HG03521 (cell line): ENCODE measurements at regions not wholly inside any gene's neighbourhood (a gene's known extent, or its start where the extent isn't known, plus 50 kb on each side); places are given as distances from the start of the nearest gene placed in this dataset.

ENCODE experiments used
- ATAC-seq: cut with Tn5 transposase; IDR thresholded peaks from one replicate; pipeline ENCODE4 v1.9.1; 2021; ENCODE audit warnings: mild to moderate bottlenecking, moderate library complexity; ENCODE audit not compliant: unreplicated experiment

DNA sequence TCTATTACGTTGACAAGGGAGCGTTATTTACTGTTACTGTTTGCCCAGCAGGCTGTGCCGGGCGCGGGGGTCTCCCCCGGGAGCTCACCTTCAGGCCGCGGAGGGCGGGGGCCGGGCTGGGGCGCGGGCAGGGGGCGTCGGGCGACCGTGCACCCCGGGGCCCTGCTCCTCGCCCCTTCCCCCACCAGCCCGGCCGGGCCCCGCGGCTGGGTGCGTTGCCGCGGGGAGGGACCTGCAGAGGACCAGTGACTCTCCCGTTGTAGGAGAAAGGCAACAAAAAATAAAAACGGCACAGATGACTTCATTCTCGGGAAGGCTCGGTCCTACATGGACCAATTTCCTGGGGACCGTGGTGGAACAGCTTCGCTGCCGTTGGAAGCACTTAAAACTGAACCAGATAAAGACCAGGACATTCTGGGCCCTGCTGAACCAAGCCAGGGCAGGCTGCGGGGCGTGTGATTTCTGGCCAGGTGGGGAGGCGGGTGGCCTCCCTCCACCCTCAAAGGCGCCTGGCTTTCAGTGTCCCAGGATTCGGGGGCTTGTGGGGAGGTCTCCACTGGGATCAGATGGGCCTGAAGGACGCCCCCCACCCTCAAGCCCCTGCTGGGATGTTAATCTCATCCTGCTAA is 57.4 kb downstream of the IGLL1 start:
- ATAC-seq: no peak

DNA sequence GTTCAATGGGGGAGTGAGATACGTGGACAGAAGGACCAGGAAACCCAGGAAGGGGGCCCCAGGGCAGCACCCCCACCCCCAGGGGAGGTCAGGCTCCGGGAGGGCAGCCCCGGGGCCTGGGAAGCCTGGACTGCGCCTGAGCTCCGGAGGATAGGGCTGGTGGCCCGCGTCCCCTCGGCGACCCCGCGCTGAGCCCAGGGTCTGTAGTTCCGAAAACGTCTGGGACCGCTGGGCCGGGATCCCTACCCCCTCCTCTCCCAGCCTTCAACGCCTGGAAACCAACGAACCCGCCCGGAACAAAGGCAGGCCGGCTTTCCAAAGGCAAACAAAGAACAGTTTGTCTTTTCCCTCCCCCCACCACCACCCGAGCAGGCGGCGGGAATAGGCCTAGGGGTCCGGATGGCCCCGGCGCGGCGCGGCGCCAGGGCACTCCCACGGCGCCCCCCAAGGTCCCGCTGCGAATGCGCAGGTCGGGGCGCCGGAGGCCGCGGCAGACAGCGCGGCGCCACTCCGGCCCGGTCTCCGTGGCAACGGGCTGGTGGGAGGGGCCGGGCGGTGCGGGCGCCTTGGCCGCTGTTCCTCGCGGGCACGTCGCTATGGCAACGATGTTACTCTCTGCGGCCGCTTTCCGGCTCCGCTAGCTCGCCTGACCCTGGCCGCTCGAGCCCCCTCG is 58.5 kb downstream of the IGLL1 start:
- ATAC-seq: peak; percentile 61

- no peak for ATAC-seq
These were observed 59.1 kb downstream of the IGLL1 start for GRCh38 chr22:23520863-23521440.

DNA sequence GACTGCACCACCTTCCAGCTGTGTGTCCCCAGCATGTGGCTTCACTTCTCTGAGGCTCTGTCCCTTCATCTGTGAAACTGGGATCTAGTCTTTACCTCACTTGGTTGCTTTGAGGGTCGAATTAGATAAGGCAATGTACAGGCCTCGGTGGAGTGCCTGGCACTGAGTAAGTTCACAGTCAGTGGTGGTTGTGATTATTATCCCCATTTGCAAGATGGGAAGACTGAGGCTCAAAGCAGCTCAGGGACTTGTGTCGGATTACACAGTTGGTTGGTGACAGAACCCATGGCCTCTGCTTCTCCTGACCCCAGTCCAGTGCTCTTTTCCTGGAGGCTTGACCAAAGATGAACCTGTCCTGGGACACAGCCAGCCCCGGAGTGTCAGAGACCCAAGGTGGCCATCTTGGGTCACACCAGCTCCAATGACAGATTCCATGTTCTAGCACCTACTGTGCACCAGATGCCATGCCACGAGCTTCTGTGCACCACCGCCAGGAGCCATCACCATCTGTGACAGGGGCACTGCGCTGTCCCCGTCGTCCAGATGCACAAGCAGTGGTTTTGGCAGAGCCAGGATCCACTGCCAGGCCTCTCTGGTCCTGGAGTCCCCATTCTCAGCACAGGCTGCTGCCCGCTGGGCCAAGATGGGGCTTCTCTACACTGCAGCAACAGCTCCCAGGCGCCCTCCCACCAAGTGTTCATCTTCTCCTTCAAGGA is 60.5 kb downstream of the IGLL1 start:
- ATAC-seq: no peak

- ATAC-seq: no peak
These were observed 61.5 kb downstream of the IGLL1 start for GRCh38 chr22:23518376-23519187.

DNA sequence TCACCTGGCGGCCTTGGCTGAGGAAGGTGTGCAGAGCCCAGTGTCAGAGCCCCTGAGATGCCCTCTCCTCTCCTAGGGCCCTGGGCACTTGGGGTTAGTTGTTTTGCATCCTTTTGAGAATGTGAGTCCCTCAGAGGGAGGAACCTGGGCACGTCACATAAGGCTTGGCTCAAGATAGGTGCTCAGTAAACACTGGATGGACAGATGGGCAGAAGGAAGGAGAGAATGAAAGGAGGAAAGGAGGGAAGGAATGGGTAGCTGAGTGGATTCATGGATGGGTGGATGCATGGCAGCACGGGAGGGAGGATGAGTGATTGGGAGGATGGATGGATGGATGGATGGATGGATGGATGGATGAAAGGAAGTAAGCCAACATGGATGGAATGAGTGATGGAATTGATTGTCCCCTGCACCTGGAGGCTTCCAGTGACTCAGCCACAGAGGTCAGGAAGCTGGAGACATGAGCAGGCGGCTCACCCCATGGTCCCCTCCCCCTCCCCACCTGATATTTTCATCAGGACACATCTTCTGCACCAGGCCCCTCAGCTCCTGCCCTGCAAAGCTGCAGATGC is 62.2 kb downstream of the IGLL1 start:
- ATAC-seq: no peak

GRCh38 chr22:23516304-23516703 is 63.8 kb downstream of the IGLL1 start:
- no peak for ATAC-seq

DNA sequence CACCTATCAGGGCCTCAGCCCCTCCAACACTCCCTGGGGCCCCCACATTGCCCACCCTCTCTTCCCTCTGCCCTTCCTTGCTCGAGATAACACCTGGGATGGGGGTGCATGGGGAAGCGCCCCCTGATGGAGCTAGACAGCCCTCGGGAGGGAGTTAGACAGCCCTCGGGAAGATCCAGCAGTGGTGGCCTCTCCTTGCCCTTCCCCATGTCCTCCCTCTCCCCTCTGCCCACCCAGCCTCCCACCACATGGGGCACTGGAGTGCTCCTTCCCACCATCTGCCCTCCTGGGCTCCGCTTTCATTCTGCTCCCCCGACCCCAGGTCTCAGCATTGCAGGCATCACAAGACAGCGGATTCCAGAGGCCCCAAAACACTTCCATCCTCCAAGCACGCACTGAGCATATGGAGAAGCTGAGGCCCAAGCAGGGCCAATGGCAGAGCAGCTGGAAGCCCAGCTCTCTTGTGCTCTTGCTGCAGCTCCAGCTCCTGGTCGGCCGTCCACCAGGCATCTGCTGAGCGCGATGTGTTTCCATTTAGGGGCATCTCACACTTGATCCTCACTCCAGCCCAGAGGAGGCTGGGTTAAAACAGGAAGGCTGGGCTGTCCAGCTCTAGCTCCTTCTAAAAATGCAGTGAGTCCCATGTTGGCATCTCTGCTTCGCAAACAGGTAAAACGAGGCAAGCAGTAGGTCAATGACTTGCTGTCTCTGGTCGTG is 65.6 kb downstream of the IGLL1 start:
- no peak for ATAC-seq

DNA sequence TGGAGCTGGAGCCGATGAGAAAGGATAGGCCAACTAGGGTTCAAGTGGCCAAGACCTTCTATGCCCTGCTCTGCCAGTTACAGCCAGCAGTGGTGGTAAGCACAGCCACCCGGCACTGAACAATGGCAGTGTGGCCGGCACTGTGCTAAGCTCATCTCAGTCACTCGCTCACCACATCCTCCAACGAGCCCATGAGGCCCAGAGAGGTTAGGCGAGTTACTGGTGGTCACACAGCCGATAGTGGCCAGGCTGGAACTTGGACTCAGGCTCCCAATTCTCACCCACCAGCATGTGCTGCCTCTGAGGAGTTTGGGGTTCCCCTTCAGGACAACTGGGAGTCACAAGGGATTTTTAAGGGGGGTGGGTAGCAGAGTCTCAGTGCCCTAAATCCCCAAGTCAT is 66.4 kb downstream of the IGLL1 start:
- ATAC-seq: no peak

- no peak for ATAC-seq
These were observed 67.0 kb downstream of the IGLL1 start for GRCh38 chr22:23513133-23513532.

DNA sequence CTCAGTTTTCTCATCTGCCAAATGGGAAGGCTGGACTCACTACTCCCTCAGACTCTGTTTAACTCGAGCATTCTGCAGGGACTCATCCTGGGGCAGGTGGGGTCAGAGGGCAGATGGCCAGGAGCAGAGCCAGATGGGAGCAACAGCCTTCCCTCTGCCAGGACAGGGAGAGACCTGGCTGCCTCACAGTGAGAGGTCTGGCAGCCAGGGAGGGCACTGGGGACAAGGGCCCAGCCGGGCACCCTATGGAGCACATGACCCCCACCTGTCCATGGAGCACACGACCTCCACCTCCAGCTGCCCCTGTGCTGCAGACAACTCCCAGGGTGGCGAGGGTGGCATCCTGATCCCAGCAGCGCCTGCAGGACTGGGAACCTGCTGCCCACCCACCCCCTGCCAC is 67.4 kb downstream of the IGLL1 start:
- ATAC-seq: no peak

- no peak for ATAC-seq
These were observed 67.8 kb downstream of the IGLL1 start for GRCh38 chr22:23512348-23512705.

DNA sequence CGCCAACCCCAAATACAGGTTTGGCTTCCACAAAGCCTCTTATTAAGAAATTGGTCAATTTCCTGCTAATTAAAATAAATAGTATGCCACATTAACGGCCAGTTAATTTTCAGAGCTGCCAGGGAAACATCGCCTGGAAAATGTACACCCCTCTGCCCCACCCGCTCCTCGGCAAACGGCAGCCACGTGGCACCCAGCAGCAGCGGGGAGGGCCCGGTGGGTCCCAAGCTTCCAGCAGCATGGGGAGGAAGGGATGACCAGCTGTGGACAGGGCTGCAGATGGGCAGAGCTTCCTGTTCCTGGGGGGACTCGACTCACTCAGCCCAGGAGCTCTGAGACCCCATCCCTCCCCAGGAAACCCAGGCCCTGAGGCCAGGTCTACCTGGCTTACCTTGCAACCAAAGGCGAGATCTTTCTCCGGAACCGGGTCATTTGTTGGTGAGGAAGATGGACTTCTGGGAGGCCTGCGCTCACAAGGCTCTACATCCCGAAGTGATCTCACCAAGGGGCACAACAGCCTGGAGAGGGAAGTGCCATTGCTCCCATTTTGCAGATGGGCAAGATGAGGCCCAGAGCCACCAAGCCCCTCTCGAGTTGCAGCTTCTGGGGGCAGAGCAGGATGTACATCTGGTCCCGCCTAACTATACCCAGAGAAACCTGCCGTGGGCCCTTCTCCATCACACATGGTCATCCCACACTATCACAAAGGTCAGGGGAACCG is 68.3 kb downstream of the IGLL1 start:
- no peak for ATAC-seq

- no peak for ATAC-seq
These were observed 70.4 kb downstream of the IGLL1 start for GRCh38 chr22:23509571-23510302.

- ATAC-seq: no peak
These were observed 75.6 kb downstream of the IGLL1 start for GRCh38 chr22:23504516-23504915.

DNA sequence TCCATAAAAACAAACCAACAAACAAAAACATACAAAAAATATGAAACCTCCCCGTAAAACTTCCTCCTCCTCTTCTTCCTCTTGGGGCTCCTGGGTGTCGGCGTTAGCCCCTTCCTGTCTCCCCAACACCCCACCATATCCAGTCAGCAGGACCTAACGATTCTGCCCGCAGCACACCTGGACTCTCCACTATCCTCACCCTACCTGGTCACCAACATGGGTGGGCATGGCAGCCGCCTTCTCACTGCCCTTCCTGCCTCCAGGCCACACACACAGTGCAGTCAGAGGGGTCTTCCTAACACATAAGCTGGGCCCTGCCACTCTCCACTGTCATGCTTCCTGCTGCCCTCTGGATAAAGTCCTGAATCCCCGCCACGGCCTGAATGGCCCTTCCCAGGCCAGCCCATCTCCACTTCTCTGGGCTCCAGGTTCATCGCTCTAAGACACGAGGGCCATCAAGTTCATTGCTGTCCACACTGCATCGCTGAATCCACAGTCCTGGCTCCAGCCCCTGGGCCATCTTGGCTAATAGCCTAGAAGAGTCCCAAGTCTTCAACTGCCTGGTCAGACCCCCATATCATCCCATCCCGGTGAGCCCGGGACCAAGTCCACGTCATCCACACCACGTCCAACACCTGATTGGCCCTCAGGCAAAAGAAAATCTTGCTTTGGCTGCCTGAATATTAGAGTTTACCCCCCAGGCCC is 76.2 kb downstream of the IGLL1 start:
- no peak for ATAC-seq

DNA sequence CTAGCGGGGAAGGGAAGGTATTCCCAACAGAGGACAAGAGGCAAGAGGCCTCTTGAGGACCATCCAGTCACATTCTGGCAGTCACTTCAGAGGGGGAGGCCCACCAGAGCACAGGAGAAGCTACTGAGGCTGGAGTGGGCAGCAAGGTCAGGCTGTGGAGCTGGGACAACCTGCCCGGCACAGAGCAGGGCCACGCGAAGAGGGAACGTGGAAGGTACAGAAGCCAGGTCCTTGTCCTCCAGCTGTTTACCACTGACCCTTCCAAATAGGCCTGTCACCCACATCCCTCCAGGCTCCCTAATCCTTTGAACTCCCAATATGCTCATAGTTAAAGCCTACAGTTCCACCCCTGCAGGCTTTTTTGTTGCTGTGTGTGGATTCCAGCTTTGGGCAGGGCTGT is 76.9 kb downstream of the IGLL1 start:
- no peak for ATAC-seq

- ATAC-seq: no peak
These were observed 78.4 kb downstream of the IGLL1 start for GRCh38 chr22:23501708-23502107.
